Embryonic facial prominence (tissue), 1 donor: ENCODE measurements at regions not wholly inside any gene's neighbourhood (a gene's known extent, or its start where the extent isn't known, plus 50 kb on each side); places are given as distances from the start of the nearest gene placed in this dataset.
"Not testable (repeated sequence)": the region's sequence is repeated elsewhere in the genome, so short reads cannot be mapped to it uniquely, and the experiment has no call there.

ENCODE experiments used
- DNase-seq: peaks from one replicate; pipeline ENCODE4 v3.0.0-alpha.2; 2016; ENCODE audit errors: extremely low spot score

DNA sequence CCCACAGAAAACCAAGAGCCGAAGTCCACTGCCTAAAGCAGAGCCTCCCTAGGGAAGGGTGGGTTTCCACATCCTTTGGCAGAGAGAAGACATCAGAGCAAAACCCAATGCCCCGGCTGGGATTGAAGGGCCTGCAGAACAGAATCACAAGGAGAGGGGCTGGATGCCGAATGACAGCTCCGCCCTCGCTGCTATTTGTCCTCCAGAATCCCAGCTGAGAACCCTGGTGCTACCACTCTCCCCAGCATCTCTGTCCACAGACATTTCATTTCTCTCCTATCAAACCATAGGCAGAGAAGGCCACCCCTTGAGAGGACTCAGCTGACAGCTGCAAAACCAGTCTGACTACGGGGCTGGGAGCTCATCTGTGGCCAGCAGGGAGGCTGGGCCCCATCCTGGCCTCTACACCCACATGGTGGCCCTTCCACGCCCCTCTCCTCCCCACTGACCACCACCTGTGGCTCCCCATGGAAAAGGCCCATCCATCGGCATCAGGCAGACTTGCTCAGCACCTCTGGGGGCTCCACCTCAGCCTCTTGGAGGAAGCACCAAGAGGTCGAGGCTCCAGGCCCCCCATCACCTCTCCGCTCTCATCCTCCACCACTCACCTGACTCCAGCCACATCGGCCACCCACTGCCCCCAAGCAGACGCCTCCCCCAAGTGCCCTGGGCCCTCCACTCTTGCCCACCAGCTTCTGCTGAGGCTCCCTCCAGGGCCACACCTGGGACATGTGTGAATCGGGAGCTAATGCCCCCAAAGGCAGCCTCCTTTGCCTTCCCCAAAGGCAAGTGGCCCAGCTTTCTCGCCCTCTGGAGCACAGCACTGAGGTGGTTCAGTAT lies 288.5 kb downstream of the C16orf95 start:
- no peak for DNase-seq

DNA sequence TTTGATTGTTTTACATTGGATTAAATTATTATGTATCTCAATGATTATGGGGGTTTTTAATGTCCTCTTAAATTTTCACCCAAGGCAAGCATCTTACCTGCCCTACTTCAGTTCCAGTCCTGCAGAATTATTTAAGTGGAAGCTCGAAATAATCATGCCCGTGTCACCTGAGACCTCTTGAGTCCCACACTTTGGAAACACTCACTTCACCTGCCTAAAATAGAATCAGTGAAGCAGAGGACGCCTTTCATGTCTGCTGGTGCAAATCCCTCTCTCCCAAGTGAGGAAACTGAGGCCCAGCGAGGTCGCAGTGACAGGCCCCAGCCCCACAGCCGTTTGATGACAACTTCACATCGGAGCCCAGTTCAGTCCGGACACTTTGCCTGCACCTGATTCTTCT lies 284.6 kb downstream of the C16orf95 start:
- no peak for DNase-seq

DNA sequence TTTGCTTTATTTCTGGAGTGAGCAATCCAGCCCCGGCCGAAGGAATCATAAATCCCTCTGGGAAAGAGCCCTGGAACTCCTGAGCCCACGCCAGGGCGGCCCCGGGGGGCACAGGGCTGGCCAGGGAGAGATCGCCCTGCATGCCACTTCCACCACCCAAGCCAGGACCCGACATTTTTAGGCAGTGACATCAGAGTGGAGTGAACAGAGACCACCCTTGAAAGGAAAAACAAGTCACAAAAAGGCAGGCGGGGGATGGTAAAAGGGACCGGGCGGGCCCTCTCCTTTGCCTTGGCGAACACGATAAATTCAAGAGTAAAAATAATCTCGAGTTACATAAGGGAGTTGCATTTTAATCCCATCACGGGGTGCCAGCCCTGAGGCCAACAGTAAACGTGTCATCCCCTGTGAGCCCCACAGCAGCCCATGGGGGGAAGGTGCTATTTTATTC lies 284.1 kb downstream of the C16orf95 start:
- DNase-seq: no peak

DNA sequence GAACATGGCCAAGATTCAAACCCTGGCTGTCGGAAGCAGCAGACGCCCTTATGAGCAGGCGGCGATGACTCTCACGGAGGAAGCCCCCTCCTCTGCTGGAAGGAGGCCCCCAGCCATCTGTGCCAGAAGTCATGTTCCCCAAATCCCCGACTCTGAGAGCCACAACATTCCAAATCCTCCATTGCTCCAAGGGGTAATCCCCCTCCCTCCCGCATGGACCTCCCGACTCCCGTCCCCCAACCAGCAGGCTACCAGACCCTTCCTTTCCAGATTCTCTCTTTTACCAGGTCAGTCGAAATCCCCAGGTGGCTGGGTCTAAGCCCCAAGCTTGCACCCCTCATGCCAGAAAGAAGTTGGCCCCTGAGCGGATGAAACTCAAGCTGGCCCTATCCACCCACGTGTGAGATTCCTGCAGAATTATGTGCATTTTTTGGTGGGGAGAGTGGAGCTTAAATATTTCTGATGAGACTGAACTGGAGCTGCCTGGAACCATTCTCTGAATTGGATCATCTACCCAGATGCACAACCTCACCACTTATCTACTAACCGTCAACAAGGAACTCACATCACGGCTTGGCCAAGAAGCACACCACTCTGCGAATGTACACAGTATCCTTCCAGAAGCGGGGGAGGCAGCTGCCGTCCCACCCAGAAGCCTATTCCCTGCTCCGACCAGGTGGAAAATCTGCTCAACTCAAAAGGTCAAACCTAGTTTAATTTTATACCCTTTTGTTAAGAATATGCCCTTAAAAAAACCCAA lies 283.5 kb downstream of the C16orf95 start:
- no peak for DNase-seq

DNA sequence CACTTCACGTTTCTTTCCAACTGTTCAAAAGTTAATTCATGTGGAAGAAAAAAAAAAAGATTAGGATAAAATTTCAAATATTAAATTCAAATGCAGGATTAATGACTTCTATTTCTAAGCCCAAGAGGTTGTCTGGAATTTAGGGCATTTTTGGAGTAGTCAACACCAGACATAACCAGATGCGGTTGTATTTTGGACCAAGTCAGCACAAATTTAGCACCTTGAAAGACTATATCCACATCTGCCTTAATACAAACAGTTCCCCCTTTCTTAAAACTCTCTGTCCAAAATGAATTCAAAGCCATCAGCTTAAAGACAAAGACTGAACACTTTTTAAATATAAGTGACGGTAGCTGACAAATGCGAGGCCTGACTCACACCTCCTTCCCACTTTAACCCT lies 282.9 kb downstream of the C16orf95 start:
- no peak for DNase-seq

DNA sequence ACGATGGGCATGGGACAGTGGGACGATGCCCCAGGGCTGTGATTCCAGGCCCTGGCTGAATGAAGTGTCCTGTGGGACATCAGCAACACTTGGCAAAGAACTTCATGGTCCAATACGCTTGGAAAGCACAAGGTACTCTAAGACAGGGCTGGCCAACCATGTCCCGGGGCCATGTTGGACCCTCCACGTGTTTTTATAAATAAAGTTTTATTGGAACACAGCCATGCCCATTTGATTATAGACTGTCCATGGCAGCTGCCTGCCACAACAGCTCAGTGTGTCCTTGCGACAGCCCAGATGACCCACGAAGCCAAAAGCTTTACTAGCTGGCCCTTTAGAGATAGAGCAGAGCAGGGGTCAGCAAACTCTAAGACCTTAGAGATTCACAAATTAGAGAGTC lies 282.1 kb downstream of the C16orf95 start:
- DNase-seq: no peak

DNA sequence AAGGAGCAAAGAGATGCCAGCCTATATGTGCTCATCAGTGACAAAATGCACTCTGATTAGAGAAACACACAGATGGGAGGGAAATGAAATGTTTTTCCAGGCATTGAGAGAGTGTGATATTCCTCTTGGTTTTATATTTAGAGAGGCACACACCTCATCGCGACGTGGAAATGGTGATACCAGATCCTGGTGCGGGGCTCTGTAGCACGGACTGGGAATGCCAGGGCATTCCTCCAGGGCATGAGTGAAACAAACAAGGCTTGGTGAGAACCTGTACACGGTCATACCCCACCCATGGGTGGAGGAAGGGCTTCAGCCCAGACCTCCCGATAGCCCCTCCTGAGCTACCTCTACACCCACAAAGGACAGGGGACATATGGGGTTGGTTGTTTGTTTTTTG lies 280.2 kb downstream of the C16orf95 start:
- DNase-seq: no peak

DNA sequence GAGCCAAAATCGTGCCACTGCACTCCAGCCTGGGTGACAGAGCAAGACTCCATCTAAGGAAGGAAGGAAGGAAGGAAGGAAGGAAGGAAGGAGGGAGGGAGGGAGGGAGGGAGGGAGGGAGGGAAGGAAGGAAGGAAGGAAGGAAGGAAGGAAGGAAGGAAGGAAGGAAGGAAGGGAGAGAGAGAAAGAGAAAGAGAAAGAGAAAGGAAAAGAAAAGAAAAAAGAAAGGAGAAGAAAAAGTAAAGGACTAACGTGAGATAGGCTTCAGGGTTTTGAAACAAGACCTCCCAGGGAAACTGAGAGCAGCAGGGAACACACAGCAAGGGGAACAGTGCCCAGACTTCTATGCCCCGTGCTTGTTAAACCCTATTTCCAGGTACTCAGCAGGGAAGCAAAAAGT lies 278.7 kb downstream of the C16orf95 start:
- DNase-seq: not testable (repeated sequence)

DNA sequence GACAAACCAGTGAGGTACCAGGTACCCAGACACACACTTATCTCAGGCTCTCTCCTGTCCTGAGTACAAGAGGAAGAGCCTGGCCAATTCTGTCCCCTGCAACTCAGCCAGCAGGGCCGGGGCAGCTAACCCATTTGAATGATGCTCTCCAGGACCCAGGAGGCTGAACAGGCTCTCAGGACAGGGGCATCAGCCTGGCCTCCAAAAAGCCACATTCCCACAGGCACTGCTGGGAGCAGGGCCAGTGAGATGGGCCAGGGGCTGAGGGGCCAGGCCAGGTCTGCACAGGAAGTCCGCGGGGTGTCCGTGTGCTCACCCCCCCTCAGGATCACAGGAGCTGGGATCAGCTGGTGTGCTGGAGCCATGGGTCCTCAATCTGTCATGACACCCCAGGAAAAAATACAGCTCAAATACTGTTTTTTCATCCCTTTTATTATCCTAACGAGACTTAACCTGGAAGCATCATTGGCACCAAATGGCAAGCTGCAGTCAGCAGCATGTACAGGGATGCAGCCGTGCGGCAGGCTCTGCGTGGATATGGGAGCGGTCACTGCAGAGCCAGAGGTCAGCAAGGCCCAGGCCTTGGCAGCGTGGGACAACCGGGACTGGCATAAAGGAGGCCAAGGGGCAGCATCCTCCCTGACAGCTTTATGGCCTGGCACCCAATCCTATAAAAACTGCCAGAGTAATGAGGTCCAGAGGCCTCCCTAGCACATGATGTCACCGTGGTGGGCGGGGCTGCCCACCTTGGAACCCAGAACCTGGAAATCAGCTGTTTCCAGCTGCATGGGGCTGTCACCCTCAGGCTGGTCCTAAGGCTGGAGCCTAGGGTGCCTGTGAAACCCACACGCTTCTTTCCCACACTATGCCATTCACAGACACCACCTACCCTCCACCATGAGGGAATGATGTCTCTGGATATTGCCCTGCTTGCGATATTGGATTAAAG lies 276.7 kb downstream of the C16orf95 start:
- no peak for DNase-seq

DNA sequence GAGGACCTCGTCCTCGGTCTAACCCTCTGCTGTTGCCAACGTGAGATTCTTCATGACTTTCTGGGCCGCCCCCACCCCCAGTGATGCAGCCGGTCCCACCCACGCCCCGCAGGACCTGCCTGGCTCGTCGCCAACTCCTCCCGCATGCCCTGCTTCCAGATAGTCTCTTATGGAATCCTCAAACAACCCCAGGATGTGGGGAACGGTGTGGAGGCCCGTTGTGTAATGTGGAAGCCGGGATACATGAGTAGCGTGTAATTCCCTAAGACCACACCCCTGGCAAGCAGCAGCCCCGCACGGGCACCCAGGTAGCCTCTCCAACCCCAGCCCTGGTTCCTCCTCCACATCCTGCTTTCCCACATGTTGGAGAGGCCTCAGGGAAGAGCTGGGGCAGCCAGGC lies 275.9 kb downstream of the C16orf95 start:
- no peak for DNase-seq

DNA sequence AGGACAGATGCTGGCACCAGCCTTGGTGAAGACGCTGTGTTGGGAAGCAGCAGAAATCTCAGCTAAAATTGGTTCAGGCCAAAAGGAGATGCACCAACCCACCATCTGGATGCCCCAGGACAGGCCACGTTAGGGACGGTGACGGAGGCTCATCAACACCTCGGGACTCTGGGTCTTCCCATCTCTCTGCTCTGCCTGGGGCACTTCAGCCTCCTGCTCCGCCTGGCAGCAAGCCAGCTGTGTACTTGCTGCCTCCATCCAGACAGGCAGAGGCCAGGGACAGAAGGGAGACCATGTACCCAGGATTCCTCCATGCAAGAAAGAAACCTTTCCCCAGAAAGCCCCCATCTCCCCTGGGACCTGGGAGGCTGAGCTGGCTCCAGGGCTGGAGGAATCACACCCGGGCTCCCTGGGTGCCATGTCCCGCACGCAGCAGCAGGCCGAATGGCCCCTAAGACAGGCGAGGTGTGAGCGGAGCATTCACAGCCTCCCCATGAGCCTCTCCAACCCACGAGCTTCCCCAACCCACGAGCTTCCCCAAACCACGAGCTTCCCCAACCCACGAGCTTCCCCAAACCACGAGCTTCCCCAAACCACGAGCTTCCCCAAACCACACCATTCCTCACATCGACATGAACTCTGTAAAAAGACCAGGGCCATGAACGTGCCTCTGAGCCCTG lies 274.5 kb downstream of the C16orf95 start:
- no peak for DNase-seq

DNA sequence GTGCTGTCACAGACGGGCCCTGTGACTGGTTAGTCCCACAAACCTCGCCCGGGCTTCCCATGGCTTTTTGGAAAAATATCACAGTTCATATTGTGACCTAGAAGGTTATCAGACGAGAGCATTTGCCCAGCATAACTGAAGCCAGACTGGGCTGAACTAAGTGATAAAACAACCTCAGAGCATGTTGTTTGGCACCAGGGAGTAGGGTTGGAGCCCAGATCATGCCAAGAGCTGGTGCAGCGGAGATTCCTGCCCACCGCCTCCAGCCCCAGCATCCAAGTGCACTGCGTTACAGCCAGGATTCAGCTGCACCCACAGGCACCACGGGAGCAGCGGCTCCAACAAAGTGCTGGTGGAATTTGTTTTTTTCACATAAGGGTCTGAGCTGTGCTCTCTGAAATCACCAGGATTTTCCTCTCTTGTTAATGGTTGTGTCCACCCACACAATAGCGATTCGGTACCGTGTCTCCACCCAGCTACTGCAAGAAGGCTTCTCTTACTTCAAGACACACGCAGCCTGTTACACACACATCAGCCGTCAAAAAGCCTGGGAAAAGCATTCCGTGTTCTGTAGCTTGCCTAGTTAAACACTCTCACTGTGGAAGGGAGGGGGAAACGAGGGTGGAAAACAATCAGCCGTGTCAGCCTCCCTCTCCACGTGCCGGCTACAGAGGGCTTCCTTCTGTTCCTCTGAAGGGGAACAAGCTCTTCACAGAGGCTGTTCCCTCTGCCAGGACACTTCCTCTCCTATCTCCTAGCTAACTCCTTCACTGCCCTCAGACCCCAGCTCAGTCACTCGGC lies 273.8 kb downstream of the C16orf95 start:
- DNase-seq: no peak

DNA sequence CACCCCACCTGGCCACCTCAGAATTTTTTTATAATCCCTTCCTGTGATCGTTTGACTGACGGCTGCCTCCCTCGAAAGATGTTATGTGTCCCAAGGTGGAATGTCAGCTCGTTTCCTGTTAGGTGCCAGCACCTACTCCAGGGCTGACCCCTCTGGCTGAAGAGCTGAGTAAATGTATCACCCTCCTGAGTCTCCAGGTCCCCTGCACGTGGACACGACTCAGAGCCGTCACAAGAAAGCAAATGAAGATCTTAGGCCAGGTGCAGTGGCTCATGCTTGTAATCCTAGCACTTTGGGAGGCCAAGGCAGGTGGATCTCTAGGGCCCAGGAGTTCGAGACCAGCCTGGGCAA lies 273.2 kb downstream of the C16orf95 start:
- no peak for DNase-seq

DNA sequence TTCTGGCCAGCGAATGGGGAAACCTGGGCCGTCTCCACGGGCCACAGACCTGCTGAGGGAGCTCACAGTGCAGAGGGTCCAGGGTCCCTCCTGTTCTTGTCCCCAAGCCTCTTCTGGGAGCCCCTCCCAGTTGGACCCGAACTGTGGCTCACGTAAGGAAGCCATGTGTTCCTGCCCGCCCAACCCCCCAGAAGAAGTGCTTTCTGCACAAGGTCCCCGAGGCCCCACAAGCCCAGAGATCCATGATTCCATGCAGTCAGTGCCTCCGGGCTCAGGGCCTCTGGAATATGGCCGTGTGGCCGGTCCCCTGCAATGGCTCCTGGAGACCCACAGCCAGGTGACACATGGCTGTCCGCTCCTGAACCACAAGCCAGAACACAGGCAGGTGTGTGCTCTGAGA lies 272.4 kb downstream of the C16orf95 start:
- no peak for DNase-seq

DNA sequence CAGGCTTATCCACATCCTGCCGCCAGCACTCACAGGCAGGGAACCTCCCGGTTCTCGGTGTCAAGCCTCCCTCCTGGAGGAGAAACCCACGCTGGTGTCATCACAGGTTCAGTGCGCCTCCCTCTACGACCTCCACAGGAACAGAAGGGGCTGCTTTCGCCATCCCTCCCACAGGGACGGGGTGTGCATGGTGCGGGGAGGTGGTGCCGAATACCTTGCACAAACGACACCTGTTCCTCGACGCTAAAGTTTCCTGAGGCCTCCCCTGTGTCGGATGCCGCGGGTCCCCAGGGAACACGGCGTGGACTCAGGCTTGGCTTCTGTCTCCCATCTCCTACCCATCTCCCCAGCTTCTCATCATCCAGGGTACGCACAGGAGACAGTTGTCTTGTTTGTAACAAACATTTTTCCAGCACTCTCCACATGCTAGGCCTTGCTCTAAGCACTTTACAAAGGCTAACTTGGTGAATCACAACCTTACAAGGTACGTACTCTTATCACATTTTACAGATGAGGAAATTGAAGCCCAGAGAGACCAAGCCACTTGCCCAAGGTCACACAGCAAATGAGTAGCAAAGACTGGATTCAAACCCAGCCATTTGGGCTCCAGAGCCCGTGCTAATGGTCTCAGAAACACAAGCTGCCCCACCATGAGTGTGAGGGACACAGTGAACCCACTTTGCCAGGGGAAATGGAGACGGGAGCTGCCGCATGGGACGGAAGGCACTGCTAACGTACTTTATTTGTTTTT lies 271.6 kb downstream of the C16orf95 start:
- DNase-seq: no peak

DNA sequence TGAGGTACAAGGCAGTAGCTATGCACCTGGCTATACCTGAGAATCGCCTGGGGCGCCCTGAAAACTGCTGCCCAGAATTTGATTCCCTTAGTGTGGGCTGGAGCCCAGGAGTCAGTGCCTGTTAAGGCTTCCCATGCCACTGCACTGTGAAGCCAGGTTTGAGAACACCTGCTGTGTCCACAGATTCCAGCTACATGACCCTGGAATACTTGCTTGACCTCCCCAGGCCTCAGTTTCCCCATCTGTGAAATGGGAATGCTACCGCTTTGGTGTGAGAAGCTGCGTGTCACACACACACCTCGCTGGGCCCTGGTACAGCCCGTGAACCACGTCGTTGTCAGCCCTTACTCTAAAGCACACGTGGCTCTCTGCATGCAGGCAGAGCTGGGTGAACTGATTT lies 271.0 kb downstream of the C16orf95 start:
- DNase-seq: no peak

DNA sequence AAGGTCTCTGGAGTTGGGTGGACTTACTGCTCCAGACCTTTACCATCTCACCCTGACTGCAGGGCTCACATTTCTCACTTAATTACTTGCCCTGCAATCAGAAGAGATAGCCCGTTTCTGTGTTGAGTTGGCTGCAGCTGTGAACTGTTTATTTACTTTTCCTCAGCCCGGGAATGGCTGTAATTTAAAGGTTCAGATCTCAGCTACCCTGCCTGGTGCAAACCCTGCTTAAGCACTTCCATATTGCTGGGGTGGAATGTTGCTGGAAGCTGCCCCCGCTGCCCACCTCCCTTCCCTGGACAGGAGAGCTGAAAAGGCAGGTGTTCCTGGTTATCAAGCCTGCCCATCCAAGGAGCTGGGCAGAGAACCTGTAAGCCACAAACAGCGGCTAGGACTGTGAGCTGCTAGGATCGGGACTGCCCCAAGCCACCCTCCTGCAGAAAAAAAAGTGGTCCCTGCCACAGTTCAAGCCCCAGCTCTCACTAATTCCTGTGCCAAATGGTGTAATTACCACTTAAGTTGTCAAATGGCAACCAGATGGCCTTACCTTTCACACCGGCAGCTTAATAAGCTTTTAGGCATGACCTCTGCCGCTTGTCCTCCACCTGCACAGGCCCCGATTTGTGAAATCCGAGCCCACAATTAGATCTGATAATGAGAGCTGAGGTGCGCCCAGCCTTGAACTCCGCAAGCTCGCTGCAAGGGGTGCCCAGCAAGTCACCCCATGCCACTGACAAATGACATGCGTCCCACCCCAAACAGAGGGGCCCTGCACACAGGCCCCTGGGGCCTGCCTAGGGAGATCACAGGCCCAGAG lies 269.8 kb downstream of the C16orf95 start:
- DNase-seq: no peak

DNA sequence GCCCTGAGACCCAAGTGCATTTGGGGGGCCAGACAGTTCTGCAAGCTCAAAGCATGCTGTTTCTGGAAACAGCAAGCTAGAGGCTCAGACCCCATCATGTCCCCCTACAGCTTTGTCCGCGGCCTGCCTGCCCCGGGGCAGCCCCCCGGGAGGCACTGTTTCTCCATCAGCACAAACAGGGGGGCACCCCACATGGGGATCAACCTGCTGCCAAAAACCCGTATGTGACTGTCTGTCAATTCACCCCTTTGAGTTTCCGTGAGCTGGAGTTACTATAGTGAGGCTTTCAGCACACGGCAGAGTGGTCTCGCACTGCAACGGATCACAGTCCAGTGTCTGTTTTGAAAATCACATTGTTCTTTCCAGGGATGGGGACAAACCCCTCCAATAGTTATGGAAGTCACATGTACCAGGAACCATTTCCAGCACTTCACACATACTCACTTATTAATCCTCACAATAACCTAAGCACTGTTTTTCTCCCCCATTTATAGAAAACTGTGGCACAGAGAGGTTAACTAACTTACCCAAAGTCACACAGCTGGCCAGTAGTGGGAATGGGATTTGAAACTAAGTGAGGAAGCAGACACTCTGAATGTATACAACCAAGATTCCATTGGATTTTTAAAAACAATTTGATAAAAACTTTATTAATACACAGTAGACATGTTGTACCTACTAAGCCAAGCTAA lies 269.0 kb downstream of the C16orf95 start:
- DNase-seq: no peak

DNA sequence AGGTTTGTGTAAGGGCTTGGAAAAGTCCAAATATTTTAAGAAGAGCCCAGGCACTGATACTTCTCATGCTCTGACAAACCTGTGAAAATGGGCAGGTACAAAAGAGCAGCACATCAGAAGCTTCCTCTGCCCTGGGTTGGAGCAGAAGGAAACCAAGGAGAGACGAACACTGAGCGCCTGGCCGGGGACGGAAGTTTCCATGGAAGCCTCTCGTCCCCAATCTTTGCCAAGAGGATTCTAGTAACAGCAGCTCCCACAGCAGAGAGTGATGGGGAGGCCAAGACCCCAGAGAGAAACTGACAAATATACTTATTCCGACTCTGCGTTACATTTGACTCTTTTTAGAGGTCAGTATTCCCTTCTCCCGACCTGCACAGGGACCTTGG lies 268.5 kb downstream of the C16orf95 start:
- no peak for DNase-seq
